ENCODE measurements at regions not wholly inside any gene's neighbourhood (a gene's known extent, or its start where the extent isn't known, plus 50 kb on each side); places are given as distances from the start of the nearest gene placed in this dataset.
"Not testable (repeated sequence)": the region's sequence is repeated elsewhere in the genome, so short reads cannot be mapped to it uniquely, and the experiment has no call there.

GRCh38 chr5:116705121-116705519 is 130.5 kb upstream of the SEMA6A start:
- not testable (repeated sequence) for TF ChIP-seq CTCF (IDR thresholded peaks at IDR 0.05; ENCODE audit: low read length); EZH2phosphoT487 (IDR thresholded peaks at IDR 0.05; ENCODE audit: low read length); EZH2 (optimal IDR thresholded peaks at IDR 0.05; ENCODE audit: low read depth, low read length)
